HUES6 (cell line): ENCODE measurements at regions not wholly inside any gene's neighbourhood (a gene's known extent, or its start where the extent isn't known, plus 50 kb on each side); places are given as distances from the start of the nearest gene placed in this dataset.

Experiments
- H3K27ac ChIP-seq: 2 replicates; pipeline ENCODE4 v1.7.0; 2013; ENCODE audit warnings: low read depth, mild to moderate bottlenecking, low read length, inconsistent platforms
- H3K27me3 ChIP-seq: 2 replicates; pipeline ENCODE4 v1.6.1; 2013; ENCODE audit warnings: low read length; ENCODE audit not compliant: control insufficient read depth, insufficient read depth
- H3K36me3 ChIP-seq: 2 replicates; pipeline ENCODE4 v1.6.1; 2013; ENCODE audit warnings: low read length; ENCODE audit not compliant: control insufficient read depth, insufficient read depth
- H3K4me1 ChIP-seq: 2 replicates; pipeline ENCODE4 v1.6.1; 2013; ENCODE audit warnings: low read length; ENCODE audit not compliant: control insufficient read depth, insufficient read depth
- H3K4me3 ChIP-seq: 2 replicates; pipeline ENCODE4 v1.5.1; 2013; ENCODE audit warnings: low read depth, low read length
- H3K9ac ChIP-seq: one replicate; pipeline ENCODE4 v1.6.1; 2013; ENCODE audit warnings: mild to moderate bottlenecking, low read length
- H3K9me3 ChIP-seq: 2 replicates; pipeline ENCODE4 v1.6.1; 2013; ENCODE audit warnings: low read depth, low read length; ENCODE audit not compliant: control insufficient read depth, insufficient read depth

DNA sequence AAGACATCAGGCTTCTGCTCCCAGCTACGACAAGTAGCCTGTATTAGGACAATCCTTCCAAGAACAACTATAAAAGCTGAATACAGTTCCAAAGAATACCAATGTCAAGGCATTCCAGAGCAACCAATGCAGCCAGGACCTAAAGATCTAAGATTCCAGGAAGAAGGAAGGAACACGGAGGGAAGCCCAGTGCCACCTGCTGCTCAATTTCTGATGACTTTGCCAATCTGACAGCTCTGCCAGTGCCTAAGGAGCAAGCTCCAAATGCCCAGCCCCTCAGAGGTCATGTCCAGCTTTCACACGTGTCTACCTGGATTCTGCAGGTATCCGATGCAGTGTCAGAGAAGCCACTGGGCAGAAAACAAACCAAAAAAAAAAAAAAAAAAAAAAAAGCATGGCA lies 164.4 kb downstream of the IRS2 start:
- Histone ChIP-seq H3K27ac (no peak overlapping the region), H3K9me3 (no peaks in the 10 kb centered on the region), H3K4me1 (peaks cover 6% of the 10 kb centered on the region; the same call in 1 of the 2 replicates), H3K4me3 (no peak overlapping the region), H3K36me3 (no peaks in the 10 kb centered on the region), H3K9ac (no peak overlapping the region), H3K27me3 (no peaks in the 10 kb centered on the region)

DNA sequence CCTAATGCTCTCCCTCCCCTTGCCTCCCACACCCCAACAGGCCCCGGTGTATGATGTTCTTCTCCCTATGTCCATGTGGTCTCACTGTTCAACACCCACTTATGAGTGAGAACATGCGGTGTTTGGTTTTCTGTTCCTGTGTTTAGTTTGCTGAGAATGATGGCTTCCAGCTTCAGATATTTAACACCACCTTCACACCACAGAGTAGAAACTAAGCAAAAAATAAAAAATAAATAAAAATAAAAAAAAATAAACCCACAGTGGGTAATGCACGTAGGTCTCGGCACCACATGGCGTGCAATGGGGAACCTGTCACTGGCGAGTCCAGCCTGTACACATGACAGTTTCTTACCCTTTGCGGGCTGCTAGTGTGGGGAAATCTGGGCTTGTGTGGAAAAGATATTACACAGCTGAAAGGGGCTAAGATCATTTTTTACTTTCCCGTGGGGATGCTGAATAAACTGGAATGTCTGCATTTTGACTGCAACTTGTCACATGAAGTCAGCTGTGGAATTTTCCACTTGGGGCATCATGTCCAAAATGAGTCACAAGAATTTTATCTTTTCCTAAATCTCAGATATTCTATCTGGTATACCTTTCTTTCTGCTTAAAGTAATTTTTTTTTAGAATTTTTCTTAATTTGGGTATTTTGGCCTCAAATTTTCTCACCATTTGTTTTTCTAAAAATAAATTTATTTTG lies 170.5 kb downstream of the IRS2 start:
- Histone ChIP-seq H3K9me3 (no peaks in the 10 kb centered on the region), H3K4me1 (no peaks in the 10 kb centered on the region), H3K36me3 (no peaks in the 10 kb centered on the region), H3K4me3 (no peak overlapping the region), H3K27me3 (no peaks in the 10 kb centered on the region), H3K27ac (no peak overlapping the region), H3K9ac (no peak overlapping the region)

DNA sequence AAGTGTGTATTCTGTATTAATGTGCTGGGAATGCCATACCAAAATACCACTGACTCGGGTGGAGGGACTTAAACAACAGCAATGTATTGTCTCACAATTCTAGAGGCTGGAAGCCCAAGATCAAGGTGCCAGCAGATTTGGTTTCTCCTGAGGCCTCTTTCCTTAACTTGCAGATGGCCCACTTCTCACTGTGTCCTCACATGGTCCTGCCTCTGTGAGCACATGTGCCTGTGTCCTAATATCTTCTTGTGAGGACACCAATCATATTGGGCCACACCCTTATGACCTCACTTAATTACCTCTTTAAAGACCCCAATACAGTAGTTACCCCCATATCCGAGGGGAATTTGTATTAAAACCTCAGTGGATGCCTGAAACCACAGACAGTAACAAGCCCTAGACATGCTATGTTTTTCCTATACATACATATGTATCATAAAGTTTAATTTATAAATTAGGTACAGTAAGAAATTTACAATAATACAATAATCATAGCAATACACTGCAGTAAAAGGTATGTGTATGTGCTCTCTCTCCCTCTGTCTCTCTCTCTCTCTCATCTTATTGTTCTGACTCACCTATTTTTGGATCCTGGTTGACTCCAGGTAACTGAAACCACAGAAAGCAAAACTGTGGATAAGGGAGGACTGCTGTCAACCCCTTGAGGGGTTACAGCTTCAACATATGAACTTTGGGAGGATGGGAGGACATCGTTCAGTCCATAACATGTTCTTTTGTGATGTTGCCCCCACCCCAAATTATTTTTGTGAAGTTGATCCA lies 174.3 kb downstream of the IRS2 start:
- Histone ChIP-seq H3K36me3 (no peaks in the 10 kb centered on the region), H3K9ac (no peak overlapping the region), H3K27ac (no peak overlapping the region), H3K4me3 (no peak overlapping the region), H3K4me1 (no peaks in the 10 kb centered on the region), H3K27me3 (no peaks in the 10 kb centered on the region), H3K9me3 (no peaks in the 10 kb centered on the region; the same call in 1 of the 2 replicates)

DNA sequence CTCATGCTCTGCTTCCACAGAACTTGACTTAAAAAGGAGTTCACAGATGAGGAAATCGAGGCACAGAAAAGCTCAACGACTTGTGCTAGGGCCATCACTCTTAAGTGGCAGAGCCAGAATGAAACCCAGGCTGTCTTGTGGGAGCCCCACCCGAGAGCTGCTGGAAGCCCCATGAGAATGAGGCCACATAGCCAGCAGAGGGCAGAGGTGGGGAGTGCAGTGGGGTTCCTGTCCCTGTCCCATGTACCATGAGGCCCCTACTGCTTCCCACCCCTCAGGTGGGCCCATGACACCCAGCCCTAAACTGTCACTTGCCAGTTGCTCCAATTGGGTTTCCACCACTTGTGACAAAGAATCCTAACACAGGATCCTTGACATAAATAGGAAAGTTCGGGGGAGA lies 175.9 kb downstream of the IRS2 start:
- H3K27ac ChIP-seq: no peak overlapping the region
- H3K9ac ChIP-seq: no peak overlapping the region
- no peaks in the 10 kb centered on the region for H3K36me3 ChIP-seq
- no peaks in the 10 kb centered on the region for H3K4me1 ChIP-seq
- H3K4me3 ChIP-seq: no peak overlapping the region
- no peaks in the 10 kb centered on the region for H3K27me3 ChIP-seq
- peaks cover under 1% of the 10 kb centered on the region; the same call in 1 of the 2 replicates for H3K9me3 ChIP-seq

DNA sequence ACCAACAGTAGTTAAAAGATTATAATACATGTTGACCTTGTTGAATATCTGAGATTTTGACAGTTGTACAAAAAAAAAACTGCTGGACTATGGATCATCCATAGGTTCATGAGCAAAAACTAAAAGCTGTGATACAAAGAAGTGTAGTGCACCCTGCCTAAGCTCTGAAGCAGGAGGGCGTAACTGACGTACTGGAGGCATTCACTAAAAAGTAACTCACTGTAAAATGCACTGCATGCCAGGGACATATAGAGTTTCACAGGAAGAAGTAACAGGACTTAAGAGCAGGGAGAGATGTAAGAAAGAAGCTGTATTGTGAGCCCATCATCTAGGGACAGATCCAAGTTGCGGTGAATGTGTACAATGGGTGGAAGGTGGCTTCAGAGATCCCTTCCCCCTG lies 177.9 kb downstream of the IRS2 start:
- Histone ChIP-seq H3K4me3 (no peak overlapping the region), H3K27ac (no peak overlapping the region), H3K9me3 (peaks cover 3% of the 10 kb centered on the region; the same call in 1 of the 2 replicates), H3K9ac (no peak overlapping the region), H3K27me3 (no peaks in the 10 kb centered on the region), H3K4me1 (no peaks in the 10 kb centered on the region), H3K36me3 (no peaks in the 10 kb centered on the region)

DNA sequence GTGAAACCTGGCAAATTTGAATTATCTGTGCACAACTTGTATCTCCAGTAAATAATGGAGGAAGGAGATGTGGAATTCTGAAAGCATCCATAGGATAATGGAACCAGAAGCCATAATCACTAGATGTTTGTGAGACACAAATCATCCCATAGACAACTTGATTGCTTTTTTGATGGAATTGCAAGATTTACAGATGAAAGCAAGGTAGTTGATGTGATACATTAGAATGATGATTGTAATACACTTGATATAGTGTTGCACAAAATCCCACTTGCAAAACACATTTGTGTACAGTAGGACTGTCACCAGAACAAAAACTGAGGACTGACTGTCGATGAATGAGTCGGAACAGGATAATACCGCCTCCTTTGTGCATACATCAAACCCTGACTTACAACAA lies 178.3 kb downstream of the IRS2 start:
- Histone ChIP-seq H3K9ac (no peak overlapping the region), H3K4me1 (no peaks in the 10 kb centered on the region), H3K27ac (no peak overlapping the region), H3K36me3 (no peaks in the 10 kb centered on the region), H3K27me3 (no peaks in the 10 kb centered on the region), H3K4me3 (no peak overlapping the region), H3K9me3 (peaks cover 3% of the 10 kb centered on the region; the same call in 1 of the 2 replicates)

DNA sequence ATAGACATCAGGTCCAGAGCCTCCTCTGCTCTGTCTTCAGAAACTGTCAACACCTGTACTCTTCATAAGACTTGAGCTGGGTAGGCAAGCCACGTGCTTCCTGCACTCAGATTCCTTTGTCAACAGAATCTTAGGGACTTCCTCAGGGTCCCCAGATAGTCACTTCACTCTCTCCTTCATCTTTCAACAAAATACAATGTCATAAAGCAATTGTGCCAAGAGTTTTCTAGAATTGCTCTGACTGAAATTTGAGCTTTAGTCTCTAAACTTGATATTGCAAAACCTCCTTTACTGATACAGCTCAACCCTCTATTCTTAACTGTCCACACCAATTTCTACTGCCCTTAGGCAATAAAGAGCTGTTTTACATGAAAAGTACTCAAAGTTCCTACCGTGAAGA lies 179.9 kb downstream of the IRS2 start:
- Histone ChIP-seq H3K9ac (no peak overlapping the region), H3K27ac (no peak overlapping the region), H3K36me3 (no peaks in the 10 kb centered on the region), H3K9me3 (peaks cover 3% of the 10 kb centered on the region; the same call in 1 of the 2 replicates), H3K27me3 (no peaks in the 10 kb centered on the region), H3K4me3 (no peak overlapping the region), H3K4me1 (no peaks in the 10 kb centered on the region)

DNA sequence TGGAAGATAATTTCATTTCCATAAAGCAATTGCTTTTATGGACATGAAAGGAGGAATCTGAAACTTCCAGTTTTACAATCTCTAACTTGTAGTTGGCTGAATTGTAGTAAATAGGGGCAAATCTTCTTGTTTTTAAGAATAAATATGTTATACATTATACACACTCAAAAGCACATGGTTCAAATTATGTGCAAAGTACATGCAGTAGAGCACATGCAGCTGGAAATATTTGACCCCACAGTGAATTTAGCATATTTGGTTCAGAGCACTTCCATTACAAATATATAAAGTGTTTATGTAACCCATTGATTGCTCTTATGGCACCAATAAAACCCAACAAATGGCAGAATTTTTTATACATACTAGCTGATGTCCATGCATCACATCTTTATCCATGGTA lies 180.5 kb downstream of the IRS2 start:
- H3K9ac ChIP-seq: no peak overlapping the region
- no peak overlapping the region for H3K4me3 ChIP-seq
- no peaks in the 10 kb centered on the region for H3K36me3 ChIP-seq
- H3K27ac ChIP-seq: no peak overlapping the region
- peaks cover 3% of the 10 kb centered on the region; the same call in 1 of the 2 replicates for H3K9me3 ChIP-seq
- no peaks in the 10 kb centered on the region for H3K4me1 ChIP-seq
- no peaks in the 10 kb centered on the region for H3K27me3 ChIP-seq

DNA sequence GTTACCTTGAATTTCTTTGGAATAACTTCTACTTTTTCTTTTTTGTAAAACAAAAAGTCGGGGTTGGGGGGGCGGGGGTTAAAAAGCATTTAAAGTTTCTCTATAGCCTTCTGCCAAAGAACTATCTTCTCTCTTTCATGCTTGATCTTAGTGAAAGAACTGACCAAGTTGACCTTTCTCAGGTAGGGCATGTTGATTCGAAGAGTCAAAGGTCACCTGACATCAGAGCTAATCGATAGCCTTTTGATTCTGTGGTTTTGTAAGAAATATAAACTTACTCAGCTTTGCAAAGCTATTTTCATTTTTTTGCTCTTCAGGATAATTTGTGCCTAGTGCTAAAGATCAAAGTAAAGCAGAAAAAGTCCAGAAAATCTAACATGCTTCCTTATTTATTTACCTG lies 181.5 kb downstream of the IRS2 start:
- Histone ChIP-seq H3K4me3 (no peak overlapping the region), H3K36me3 (no peaks in the 10 kb centered on the region), H3K9me3 (peaks cover 3% of the 10 kb centered on the region; the same call in 1 of the 2 replicates), H3K4me1 (no peaks in the 10 kb centered on the region), H3K9ac (no peak overlapping the region), H3K27me3 (no peaks in the 10 kb centered on the region), H3K27ac (no peak overlapping the region)

DNA sequence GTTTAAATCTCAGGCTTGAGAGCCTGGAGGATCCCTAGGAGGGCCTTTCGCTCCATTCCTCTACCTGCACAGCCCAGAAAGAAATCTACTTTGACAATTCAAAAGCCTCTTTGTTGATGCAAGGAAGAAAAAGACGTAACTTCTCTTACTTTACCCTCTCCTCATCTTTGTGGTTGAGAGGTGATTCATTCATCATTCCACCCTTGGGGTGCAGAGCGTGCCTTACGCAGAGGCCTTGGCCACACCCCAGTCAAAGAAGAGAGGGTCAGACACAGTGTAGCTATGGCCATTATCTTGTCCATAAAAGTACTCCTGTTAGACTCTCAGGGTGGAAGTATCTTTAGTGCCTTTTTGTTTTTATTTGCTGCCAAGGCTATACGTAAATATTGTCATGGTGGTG lies 184.0 kb downstream of the IRS2 start:
- H3K36me3 ChIP-seq: no peaks in the 10 kb centered on the region
- H3K9me3 ChIP-seq: peaks cover 3% of the 10 kb centered on the region; the same call in 1 of the 2 replicates
- H3K27me3 ChIP-seq: no peaks in the 10 kb centered on the region
- no peaks in the 10 kb centered on the region for H3K4me1 ChIP-seq
- H3K9ac ChIP-seq: no peak overlapping the region
- no peak overlapping the region for H3K27ac ChIP-seq
- H3K4me3 ChIP-seq: no peak overlapping the region

DNA sequence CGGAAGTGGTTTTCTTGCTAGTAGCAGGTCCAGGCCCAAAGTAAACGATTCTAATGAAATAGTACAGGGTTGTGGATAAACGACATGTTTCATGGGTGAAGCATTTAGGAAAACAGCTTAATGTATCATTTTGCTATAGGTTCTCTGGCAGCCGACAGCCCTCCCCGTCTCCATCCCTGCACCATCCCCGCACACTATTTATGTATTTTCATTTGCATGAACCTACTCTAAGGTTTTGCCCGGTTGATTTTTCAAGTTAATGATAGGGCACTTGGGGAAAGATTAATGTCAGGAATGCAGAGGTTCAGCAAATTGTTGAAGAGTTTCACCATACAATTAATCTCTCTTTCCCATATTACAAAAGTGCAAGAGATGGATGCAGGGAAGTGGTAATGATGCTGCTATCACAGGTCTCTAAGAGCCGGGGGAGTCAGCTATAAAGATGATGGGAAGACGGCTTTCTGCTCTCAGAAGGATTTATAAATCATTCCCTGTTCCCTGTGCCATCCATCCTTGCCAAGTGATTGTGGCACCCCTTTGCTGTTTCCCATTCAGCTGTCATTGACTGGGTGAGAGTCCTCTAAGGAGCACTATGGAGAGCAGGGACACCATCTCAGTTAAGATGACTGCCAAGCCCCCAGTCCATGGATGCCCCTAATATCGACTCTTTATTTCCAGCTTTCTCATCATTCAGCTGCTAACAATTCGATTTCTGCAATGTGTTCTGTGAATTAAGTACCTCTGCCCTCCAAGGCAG lies 186.3 kb downstream of the IRS2 start:
- Histone ChIP-seq H3K27ac (no peak overlapping the region), H3K9me3 (no peaks in the 10 kb centered on the region), H3K4me3 (no peak overlapping the region), H3K36me3 (no peaks in the 10 kb centered on the region), H3K27me3 (no peaks in the 10 kb centered on the region), H3K4me1 (no peaks in the 10 kb centered on the region), H3K9ac (no peak overlapping the region)
